ENCODE measurements at regions not wholly inside any gene's neighbourhood (a gene's known extent, or its start where the extent isn't known, plus 50 kb on each side); places are given as distances from the start of the nearest gene placed in this dataset.
"Not testable (repeated sequence)": the region's sequence is repeated elsewhere in the genome, so short reads cannot be mapped to it uniquely, and the experiment has no call there.

GRCh38 chr7:55702831-55703230, 130.5 kb upstream of the VOPP1 start:
- DNase-seq: not testable (repeated sequence)

GRCh38 chr7:55699450-55699842, 127.1 kb upstream of the VOPP1 start:
- DNase-seq: not testable (repeated sequence)

- DNase-seq: not testable (repeated sequence)
These were observed 126.5 kb upstream of the VOPP1 start for GRCh38 chr7:55698607-55699449.

GRCh38 chr7:55695893-55696701, 123.8 kb upstream of the VOPP1 start:
- not testable (repeated sequence) for DNase-seq

- DNase-seq: not testable (repeated sequence)
These were observed 122.2 kb upstream of the VOPP1 start for GRCh38 chr7:55694484-55694883.

GRCh38 chr7:55688684-55689681, 116.7 kb upstream of the VOPP1 start:
- not testable (repeated sequence) for DNase-seq

- DNase-seq: not testable (repeated sequence)
These were observed 116.0 kb upstream of the VOPP1 start for GRCh38 chr7:55688261-55688660.

GRCh38 chr7:55687252-55687651, 115.0 kb upstream of the VOPP1 start:
- not testable (repeated sequence) for DNase-seq

- DNase-seq: not testable (repeated sequence)
These were observed 114.5 kb upstream of the VOPP1 start for GRCh38 chr7:55686771-55687170.

GRCh38 chr7:55683501-55683900, 111.2 kb upstream of the VOPP1 start:
- not testable (repeated sequence) for DNase-seq

- not testable (repeated sequence) for DNase-seq
These were observed 103.3 kb upstream of the VOPP1 start for GRCh38 chr7:55675589-55675988.

GRCh38 chr7:55673525-55673924, 101.2 kb upstream of the VOPP1 start:
- not testable (repeated sequence) for DNase-seq

GRCh38 chr7:55672084-55672483, 99.8 kb upstream of the VOPP1 start:
- DNase-seq: not testable (repeated sequence)

- DNase-seq: no peak
These were observed 85.4 kb upstream of the VOPP1 start for GRCh38 chr7:55657654-55658053.

- no peak for DNase-seq
These were observed 78.8 kb upstream of the VOPP1 start for GRCh38 chr7:55651057-55651456.

GRCh38 chr7:55649238-55649637, 76.9 kb upstream of the VOPP1 start:
- DNase-seq: no peak

GRCh38 chr7:55644567-55644966, 72.3 kb upstream of the VOPP1 start:
- no peak for DNase-seq

GRCh38 chr7:55642266-55642665, 70.0 kb upstream of the VOPP1 start:
- DNase-seq: no peak

GRCh38 chr7:55641811-55642210, 69.5 kb upstream of the VOPP1 start:
- DNase-seq: no peak

GRCh38 chr7:55641273-55641691, 69.0 kb upstream of the VOPP1 start:
- peak; percentile 59 for DNase-seq

- DNase-seq: no peak
These were observed 67.3 kb upstream of the VOPP1 start for GRCh38 chr7:55639640-55640039.

- DNase-seq: no peak
These were observed 56.9 kb upstream of the VOPP1 start for GRCh38 chr7:55629051-55629677.
